NCI-H128 (cell line): ENCODE measurements at regions not wholly inside any gene's neighbourhood (a gene's known extent, or its start where the extent isn't known, plus 50 kb on each side); places are given as distances from the start of the nearest gene placed in this dataset.

Experiments
- DNase-seq: peaks from one replicate; lab custom pipeline; 2025; ENCODE audit not compliant: unreplicated experiment; lab: John Stamatoyannopoulos, UW

DNA sequence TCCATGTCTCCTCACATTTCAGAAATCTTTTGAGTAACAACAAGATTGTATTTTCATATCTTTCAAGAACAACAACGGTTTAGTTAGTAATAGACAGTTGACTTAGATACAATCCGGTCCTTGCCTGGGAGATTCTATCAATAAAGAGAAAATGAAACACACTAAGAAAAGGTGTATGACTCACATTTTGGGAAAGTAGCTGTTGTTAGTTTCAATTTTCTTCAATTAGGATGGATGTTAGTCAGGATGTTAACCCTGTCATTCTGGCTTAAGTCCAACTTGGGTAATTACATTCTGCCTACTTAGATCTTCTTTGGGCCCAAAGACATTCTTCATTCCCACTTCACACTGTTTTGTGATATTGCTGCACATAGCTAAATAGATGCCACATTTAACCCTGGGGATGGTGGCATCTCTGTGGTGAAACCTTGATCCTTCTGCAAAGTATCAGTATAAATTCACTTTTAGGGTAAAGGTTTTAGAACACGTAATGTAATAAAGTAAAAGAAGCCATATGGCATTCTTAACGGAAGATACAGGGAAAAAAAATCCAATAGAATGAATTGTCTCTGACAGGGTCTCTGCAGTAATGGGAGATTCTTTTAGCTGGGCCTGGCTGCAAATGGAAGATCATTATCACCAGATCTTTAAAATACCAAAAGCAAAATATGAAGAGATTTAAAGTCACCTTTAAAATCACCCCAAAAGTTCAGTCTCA lies 365.5 kb downstream of the FIGN start:
- no peak for DNase-seq

DNA sequence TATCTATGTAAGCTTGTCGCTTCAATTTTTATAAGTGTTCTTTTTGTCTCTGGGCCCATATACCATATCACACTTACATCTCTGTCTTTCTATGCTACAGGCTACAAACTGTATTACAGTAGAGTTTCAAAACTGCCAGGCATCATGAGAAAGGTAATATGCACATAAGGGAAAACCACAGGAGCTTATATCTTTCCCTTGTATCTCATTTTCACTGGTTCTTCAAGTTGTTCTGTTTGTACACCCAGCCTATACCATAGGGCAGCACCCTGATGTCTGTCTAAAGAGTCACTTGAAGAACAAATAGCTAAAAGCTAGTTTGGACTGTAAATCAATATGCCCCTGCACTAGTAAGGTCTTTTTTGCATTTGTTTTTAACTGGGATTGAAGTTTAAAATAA lies 366.7 kb downstream of the FIGN start:
- DNase-seq, result no peak

DNA sequence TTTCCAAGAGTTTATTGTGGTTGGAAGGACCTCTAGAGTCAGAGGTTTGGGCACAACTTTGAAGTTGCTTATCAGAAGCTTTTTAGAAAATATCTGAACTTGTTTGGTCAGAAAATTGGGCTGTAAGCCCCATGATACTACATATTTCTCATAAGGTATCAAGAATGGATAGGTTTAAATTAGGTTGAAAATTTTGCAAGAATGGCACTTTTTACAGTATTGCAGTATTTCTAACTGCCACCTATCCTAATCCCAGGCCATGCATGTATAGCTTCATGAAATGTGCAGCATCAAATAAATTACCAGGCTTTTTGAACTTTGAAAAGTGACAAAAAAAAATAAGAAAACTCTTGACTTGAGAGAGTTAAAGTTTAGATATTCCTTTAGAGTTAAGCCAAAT lies 367.2 kb downstream of the FIGN start:
- no peak for DNase-seq

DNA sequence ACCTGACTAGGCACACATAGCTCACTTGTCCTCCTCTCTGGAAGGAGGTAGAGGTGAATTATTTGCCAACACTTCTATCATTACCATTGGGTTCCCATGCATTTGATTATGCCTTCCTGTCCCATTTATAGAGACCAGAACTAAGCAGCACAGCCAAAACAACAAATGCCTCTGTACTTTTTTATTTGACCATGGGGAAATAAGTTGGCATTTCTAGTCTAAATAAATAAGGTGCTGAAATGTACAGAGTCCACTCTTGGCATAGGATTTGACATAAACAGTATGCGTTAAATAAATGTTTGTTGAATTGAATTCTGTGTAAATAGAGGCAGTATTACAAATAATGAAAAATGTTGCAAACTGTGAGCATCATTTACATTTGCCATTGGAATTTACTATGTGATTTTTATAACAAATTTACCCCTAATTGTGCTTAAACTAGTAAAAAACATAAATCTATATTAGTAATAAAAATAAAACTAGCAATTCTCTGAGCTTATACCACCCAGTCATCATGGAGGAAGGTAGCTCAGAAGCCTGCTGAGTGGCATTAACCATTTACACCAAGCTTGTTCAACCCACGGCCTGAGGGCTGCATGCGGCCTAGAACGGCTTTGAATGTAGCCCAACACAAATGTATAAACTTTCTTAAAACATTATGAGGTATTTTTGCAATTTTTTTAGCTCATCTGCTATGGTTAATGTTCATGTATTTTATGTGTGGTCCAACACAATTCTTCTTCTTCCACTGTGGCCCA lies 367.8 kb downstream of the FIGN start:
- no peak for DNase-seq

DNA sequence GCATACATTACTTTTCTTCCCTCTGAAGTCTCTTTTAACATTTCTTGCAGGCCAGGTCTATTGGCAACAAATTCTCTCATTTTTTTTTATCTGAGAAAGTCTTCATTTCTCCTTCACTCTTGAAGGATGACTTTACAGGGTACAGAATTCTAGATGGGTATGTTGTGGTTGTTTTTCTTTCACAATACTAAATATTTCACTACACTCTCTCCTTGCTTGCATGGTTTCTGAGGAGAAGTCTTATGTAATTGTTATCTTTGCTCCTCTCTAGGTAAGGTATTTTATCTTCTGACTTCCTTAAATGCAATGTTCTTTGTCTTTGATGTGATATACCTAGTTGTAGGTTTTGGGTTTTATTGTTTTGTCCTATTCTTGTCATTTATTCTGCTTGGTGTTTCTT lies 371.1 kb downstream of the FIGN start:
- DNase-seq, result no peak

DNA sequence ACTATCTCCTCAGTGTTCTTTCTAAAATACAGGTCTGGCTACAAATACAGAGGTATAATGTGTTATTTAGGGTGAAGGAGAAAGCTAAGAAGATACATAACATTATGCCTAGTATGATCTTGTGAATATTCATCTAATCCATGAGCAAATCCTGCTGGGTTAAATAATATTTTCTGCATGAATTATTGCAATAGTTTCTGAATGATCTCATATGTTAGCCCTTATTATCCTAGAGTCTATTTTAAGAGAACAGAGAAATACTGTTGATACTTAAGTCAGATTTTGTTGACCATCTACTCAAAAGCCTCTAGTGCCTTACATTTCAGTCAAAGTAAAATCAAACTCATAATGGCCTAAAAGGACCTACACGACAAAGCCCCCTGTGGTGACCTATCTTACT lies 382.3 kb downstream of the FIGN start:
- no peak for DNase-seq

DNA sequence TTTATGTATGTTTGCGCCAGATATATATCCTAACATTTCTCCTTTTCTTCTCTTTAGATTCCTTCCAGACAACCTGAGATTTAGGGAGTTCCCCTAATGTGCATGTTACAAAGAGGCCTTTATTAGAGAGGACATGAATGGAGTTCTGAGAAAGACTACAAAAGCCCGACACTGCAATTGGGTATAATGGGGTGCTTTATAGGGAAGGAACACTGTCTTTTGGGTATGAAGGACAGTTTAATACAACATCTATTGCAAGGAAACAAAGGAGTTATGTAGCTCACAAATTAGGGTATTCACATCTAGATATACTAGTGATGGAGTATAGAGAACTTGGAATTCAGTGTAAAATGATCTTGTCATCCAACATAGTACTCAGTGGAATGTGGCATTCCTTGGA lies 383.8 kb downstream of the FIGN start:
- no peak for DNase-seq

DNA sequence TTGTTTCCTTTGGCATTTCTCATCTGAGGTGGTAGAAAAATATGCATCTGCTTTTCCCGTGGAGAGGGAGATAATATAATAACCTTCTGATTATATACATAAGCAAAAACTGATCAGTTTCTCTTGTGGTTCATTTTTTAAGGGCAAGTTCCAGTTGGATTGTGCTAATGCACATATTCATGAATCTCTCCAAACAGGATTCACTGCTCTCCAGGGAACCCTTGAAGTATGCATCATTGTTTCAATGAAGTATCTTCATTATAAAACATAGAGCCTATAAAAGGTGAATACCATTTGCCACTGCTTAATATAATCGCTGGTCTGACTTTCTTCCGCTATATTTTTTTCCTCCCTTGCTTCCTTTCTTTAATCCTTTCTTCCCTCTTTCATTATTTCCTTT lies 384.7 kb downstream of the FIGN start:
- DNase-seq, result no peak

DNA sequence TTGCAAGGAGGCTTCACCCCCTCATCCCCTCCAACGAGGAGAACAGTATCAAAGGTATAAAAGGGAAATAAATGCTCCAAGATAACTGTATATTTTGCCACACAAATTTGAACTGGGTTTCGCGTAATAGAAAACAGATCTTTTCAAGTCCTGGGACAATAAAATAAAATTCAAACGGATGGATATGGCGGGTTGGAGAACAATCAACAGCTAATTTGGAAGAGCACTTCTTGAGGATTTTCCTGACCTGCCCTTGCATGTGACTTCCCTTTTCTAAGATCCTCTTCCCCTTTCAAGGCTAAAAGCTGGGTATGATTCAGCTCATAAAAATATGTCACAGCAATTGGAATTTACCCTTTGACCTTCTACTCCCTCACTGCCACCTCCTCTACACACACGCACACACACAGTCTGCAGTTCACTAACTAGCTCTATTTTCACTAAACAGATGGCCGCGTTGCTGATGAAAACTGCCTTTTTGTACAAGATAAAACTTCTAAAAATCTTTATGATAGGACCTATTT lies 386.9 kb downstream of the FIGN start:
- DNase-seq, result no peak

DNA sequence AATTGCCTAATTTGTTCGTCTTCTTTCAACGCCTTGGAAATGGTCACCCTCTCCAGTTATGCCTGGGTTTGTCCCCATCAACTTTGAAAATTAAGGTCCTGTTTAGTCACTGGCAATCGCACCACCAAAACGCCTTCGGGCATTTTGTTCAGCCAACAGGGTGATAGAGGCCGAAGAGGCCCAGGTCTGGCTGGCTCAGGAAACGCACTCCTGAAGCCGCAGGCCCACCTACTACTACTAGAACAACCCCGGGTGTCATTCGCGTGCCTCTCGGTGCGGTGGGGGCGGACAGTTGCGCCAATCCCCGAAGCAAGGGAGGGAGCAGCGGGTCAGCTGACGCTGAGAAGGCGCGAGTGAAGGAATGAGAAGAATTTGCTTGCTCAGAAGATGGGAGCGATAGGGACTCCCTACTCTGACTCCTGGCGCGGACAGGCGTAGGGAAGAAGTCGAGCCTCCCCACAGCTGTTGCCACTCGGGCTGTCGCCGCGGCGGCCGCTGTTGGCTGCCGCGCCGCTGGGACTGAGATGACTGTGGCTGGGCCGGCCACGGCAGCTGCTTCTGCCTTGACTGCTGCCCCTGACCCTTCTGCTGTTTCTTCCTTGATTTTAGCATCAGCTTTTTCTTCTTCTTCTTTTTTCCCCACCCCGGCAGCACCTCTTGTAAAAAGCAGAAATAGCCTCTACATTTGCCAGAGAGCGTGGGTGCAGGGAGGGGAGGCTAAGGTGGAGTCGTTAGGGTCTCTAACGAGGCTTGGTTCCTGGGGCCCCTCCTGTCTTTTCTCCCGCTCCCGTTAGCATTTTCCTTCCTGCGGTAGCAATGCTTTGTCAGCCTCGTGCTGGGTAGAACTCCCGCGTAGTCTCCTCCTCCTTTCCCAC lies 387.6 kb downstream of the FIGN start:
- DNase-seq, result no peak

DNA sequence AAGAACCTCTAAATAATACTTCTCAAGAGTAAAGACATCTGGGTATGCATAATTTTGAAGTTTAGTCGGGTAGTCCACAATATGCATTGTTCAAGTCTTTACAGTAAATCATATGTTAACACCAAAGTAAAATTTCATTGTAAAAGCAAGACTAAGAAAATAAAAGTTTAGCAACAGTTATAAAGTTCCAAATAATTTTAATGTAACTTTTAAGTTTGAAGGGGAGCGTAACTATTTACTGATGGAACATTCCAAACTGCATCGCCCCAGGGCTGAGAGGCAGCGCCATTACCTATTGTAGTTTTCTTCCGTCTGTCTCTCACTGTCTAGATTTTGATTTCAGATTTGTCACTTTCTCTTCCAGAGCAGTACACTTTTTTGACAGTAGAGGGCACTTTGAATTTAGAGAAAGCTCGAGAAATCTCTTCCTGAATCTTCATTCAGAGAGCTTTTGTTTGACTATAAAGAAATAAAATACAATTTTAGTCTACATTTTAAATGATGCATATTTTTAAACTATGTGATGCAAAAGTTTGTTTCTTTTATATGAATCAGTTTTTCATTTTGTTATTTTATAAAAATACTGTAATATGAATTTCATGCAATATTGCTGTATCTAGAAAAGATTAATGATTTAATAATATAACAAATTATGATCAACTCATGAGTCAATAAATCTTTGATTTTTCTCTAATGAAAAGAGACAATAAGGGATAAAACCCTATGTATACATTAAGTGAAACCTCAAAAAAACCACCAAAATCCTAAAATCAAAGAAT lies 389.8 kb downstream of the FIGN start:
- peak; percentile 60 for DNase-seq

DNA sequence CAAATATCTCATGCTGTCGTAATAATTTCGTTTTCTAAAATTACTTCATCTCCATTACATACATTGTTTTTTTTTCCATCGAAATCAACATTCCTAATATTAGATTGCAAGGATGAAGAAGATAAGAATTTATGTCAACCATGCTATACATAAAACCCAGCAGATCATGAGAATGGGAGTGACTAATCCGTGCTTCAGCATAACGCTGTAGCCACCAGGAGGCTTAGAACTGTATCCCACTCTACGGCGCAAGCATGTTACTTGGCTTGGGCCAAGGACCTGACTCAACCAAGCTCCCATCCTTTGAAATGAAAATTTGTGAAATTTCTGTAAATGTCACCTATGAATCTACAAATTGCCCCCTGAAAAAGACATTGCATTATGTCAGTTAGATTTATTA lies 392.5 kb downstream of the FIGN start:
- DNase-seq, result no peak

DNA sequence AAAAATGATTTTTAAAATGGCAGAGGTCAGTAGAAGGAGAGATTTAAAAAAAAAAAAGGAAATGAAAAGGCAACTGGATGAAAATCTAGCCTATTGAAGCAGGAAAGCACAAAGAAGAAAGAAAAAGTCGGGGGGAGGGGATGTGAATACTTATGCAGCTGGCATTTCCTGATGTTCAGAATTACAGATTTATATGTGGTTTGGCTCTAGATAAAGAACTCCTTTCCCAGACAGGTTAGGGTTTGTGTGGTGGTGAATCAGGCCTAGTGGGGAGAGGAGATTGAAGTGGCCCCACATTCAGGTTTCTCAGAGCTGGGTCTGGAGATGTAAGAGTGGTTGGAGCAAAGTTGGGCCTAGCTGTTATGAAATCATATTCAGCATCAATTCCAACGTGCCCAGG lies 394.4 kb downstream of the FIGN start:
- no peak for DNase-seq

DNA sequence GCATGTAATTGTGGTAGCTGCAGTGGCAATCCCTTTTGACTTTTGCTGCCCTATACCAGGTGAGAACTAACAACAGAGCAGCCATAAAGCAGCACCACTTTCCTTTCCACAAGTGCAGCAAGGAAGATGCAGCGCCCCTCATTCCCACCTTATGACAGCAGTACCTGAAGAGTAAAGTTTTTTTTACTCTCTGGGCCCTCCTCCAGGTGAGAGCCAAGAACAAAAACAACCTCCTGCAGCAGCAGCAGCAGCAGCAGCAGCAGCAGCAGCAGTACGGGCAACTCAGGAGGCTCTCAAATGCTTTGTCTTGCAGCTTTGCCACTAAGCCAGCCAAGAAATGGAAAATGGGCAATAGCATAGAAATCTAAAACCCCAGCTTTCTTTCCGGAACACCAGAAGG lies 397.5 kb downstream of the FIGN start:
- no peak for DNase-seq

DNA sequence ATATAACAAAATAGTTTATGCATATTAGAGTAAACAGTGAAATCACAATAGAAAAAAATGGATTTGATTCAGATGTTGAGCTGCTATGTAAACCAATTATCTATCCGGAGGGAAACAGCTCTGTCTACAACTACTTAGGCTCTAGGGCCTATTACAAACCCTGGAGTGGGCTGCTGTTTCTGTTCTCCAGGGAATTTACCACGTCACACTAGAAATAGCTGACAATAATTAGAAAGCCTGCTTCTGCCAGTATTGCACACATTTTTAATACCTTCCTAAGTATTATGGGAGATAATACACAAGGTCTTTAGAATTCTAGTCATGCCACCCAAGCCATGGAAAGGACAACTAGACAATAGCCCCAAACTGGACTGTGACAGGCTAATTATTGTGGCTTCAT lies 411.1 kb downstream of the FIGN start:
- DNase-seq, result no peak

DNA sequence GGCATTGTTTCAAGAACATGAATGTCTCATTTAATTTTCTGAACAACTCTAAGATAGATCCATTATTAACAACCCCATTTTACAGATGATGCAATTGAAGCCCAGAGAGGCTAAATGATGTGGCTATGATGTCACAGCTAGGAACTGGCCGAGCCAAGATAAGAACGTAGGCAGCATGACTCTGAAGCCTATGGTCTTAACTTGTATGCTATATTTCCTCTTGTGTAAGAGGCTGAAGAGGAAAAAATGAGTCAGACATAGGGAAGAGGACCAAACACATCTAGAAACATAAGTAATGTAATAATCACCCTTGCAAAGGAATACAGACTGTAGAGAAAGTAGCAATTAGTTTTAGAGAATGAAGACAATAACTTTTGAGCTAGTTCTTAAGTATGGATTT lies 416.8 kb downstream of the FIGN start:
- no peak for DNase-seq

DNA sequence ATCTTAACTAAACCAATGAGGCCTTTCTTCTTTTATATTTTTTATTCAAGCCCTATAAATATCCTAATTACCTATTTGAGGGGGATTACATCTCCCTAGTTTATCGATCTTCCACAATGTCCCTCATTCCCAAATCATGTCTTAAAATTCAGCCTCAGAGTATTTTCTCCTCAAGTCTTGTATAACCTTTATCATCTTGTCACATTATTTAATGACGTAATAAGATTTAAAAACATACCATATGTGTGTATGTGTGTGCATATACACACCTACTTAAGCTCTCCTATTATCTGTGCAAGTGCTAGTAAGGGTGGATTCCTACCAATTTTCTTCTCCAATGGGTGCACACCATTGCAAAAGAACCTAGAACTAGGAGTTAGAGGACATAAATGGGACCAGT lies 421.1 kb downstream of the FIGN start:
- no peak for DNase-seq

DNA sequence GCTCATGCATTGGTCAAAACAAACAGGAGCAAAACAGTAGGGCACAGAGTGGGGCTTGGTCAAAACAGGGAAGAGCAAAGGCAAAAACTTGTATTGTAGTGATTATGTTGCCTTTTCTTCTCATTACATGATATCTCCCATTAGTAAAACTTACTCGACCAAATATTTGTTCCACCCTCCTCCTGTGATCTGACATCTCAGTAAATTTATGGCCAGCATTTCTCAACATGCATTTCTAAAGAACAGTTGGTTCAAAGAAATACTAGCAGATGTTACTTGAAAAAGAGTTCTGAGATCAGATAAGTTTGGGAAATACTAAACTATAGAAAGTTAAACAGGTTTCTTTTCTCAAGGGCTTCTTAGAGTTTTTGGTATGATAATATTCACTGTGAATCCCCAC lies 423.1 kb downstream of the FIGN start:
- DNase-seq, result no peak

DNA sequence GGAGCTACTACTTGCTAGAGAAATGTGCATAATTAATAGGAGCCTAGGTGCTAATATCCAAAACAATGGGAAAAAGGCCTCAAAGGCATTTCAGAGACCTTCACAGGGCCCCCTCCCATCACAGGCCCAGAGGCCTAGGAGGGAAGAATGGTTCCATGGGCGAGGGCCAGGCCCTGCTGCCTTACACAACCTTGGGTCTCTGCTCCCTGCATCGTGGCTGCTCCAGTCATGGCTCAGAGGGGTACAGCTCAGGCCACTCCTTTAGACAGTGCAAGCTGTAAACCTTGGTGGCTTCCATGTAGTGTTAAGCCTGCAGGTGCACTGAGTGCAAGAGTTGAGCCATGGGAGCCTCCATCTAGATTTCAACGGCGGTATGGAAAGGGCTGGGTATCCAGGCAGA lies 429.2 kb downstream of the FIGN start:
- DNase-seq, result no peak

DNA sequence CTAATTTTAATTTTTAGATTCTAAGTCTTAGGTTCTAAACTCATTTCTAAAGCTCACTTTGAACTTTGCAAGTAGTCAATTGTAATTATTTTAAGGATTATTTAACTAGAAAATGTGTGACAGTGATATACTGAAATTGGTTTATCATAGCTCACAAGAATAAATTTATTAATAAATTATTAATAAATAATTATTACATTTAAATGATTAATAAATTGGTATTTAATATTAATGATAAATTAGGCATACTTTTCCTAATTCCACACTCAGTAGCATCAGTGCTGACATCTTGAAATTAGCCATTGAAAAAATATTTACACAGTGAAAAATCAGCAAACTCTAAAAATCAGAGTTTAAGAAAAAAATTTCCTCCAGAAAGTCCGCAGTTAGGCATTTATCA lies 433.7 kb downstream of the FIGN start:
- no peak for DNase-seq

DNA sequence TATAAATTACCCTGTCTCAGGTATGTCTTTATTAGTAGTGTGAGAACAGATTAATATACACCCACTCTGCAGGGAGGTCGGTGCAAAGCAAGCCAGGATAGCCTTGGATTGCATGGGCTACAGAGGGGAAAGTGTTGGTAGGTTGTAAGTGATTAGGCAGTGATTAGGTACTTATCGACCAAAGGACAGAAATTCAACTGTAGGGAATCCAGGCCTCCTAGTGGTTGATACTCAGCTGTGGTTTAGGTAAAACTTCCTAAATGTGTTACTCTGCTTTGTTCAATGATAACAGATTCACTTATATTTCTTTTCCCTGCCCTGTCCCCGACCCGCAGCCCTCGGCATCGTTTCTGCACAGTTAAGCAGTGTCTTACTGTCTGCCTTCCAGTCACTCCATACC lies 444.0 kb downstream of the FIGN start:
- no peak for DNase-seq
